ENCODE measurements at regions not wholly inside any gene's neighbourhood (a gene's known extent, or its start where the extent isn't known, plus 50 kb on each side); places are given as distances from the start of the nearest gene placed in this dataset.
"Not testable (repeated sequence)": the region's sequence is repeated elsewhere in the genome, so short reads cannot be mapped to it uniquely, and the experiment has no call there.

GRCh38 chr10:90193240-90193985 is 492.0 kb downstream of the KIF20B start:
- no peak for DNase-seq (ENCODE audit: low spot score)

GRCh38 chr10:90195288-90195840 is 494.0 kb downstream of the KIF20B start:
- DNase-seq (ENCODE audit: low spot score) = no peak

- no peak for DNase-seq (ENCODE audit: low spot score)
Observed at GRCh38 chr10:90197766-90198165, 496.4 kb downstream of the KIF20B start.

DNA sequence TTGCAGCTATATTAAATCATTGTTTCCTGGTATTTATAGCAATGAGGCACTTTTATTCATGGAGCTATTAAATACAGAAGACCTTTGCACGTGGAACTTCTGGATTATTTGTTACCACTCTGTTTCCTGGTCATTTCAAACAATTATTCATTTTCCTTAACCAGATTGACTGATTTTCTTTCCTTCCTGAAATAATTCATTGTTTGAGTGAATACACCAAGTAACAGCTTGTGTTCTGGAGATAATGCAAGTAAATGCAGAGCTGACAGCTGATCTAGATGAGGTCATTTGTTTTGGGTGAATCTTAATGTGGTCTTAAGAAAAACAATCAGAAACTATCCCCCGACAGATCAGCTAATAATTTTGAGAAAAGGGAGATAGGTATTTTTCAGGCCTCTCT is 497.7 kb downstream of the KIF20B start:
- DNase-seq (ENCODE audit: low spot score) = no peak

DNA sequence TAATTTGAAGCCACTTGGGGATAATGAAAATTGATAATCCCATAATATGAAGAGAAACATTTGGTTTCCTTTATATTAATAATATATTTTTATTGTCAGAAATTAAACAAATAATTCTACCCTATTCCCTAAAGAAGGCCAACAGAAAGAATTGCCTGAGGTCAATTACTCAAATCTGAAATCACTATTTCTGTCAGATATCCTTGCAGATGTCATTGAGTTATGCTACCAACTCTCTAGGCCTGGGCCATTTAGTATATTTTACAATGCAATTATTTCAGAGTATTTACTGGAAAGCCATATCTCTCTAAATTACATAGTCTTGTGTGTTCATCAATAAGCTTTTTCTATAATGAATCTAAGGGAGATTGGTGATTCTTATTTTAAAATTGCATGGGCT is 498.1 kb downstream of the KIF20B start:
- DNase-seq (ENCODE audit: low spot score) = no peak

DNA sequence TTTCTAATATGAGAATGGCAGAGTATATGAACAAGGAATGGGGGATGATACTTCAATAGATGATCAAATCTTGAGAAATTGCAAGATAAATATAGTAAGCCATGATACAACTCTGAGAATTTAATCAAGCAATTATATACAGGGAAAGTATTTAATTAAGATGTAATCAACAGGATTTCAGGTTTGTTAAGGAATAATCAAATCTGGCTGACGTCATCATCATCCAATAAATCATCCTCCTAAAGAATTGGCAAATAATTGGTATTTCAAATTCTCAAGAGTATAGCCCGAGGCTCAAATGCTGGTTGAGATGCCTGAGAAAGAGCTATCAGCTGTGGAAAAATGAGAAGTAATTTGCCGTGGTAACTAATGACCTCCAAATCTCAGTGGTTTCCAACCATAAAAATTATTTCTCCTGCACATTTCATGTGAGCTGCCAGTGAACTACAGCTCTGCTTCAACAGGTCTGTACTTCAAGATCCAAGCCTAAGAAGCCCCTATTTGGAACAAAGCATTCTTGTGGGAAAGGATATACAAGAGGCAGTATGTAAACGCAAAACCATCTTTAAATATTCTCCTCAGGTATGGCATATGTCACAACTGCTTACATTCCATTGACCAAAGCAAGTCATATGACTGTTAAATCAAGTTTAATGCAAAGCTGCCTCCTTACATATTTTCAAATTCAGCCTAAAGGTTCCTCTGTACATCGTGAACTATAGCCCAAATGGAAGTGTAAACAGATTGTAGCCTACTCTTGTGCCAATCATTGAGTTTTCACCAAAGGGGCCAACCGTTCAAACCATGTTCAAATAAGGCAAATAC is 503.0 kb downstream of the KIF20B start:
- no peak for DNase-seq (ENCODE audit: low spot score)

DNA sequence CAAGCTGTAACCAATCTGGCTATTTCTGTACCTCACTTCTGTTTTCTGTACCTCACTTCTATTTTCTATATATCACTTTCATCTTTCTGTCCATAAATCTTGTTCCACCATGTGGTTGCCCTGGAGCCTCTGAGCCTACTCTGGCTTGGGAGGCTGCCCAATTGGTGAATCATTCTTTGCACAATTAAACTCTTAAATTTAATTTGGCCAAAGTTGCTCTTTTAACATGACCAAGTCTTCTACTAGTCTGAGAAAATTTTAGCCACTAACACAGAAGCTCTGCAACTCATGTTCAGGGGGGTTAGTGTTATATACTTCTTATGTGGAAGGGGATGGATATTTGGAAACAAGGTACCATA is 503.5 kb downstream of the KIF20B start:
- DNase-seq (ENCODE audit: low spot score) = no peak

DNA sequence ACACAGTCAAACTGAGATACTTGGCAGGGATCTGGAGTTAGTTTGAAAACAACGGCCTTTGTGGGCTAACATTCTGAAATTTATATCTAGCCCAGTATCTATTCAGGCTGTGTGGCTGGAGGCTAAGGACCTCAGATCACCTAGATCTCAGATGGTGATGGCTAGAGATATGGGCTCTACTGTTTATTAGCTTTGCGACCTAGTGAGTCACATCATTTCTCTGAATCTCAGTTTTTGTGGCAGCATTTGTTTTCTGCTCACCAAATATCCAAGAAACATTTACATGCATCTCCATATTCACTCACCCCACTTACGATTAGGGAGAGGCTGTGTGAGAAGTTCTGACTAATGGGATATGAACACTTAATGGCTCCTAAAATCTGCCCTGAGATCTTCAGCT is 503.9 kb downstream of the KIF20B start:
- DNase-seq (ENCODE audit: low spot score) = no peak

DNA sequence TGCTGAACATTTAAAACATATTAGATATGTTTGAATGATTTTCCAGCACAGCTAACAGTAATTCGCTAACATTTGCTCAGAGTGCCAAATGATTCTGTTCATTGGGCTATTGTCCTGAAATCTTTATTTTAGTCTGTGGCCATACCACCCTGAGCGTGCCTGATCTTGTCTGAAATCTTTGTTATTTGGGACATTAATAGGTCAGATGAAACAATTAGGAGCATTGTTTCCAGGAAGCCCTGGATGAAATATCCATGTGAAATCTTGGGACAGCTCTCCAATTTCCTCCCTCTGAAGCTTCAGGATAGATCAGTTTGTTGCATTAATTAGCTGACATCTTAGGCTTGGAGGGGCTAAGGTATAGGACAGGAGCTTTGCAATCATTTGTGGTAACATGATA is 512.0 kb downstream of the KIF20B start:
- no peak for DNase-seq (ENCODE audit: low spot score)

DNA sequence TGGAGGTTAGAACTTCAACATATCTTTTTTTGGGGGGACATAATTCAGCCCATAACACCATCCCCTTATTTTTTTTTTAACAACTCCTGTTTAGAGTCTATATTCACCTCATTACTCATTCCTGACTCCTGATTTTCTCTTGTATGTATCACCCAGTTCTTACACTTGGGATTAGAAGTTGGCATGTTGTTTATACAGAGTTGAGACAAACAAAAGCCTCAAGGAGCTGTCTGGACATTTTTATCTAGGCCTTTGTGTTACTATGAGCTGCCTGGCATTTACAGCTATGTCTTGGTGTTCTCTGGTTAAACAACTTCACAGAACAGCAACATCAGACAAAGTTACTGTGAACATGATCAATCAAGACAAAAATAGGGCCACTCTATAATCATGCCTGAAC is 517.5 kb downstream of the KIF20B start:
- no peak for DNase-seq (ENCODE audit: low spot score)

- no peak for DNase-seq (ENCODE audit: low spot score)
Observed at GRCh38 chr10:90222372-90222771, 521.0 kb downstream of the KIF20B start.

- DNase-seq (ENCODE audit: low spot score) = no peak
Observed at GRCh38 chr10:90222939-90223338, 521.5 kb downstream of the KIF20B start.

GRCh38 chr10:90224791-90225566 is 523.6 kb downstream of the KIF20B start:
- DNase-seq (ENCODE audit: low spot score) = no peak

- no peak for DNase-seq (ENCODE audit: low spot score)
Observed at GRCh38 chr10:90226517-90226916, 525.1 kb downstream of the KIF20B start.

- DNase-seq (ENCODE audit: low spot score) = no peak
Observed at GRCh38 chr10:90227217-90227656, 525.8 kb downstream of the KIF20B start.

DNA sequence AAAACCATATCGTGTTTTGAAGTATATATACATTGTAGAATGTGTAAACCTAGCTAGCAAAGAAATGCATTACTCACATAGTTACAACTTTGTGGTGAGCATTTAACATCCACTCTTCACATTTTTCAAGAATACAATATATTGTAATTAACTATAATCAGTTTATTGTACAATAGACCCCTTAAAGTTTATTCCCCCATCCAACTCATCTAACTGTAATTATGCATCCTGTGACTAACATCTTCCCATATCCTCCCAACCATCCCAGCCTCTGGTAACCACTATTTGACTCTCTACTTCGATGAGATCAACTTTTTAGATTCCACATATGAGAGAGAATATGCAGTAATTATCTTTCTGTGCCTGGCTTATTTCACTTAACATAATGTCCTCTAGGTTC is 526.4 kb downstream of the KIF20B start:
- no peak for DNase-seq (ENCODE audit: low spot score)

DNA sequence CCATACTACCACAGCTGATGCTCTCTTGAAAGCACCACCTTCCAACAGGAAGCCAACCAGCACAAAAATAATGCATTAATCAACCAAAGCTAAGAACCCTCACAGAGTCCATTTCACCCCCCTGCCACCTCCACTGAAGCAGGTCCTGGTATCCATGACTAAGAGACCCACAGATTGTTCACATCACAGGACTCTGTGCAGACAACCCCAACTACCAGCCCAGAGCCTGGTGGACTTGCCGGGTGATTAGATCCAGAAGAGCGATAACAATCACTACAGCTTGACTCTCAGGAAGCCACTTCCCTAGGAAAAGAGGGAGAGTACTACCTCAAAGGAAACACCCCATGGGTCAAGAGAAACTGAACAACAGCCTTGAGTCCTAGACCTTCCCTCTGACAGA is 528.1 kb downstream of the KIF20B start:
- DNase-seq (ENCODE audit: low spot score) = no peak

- DNase-seq (ENCODE audit: low spot score) = not testable (repeated sequence)
Observed at GRCh38 chr10:90233805-90234204, 532.4 kb downstream of the KIF20B start.

DNA sequence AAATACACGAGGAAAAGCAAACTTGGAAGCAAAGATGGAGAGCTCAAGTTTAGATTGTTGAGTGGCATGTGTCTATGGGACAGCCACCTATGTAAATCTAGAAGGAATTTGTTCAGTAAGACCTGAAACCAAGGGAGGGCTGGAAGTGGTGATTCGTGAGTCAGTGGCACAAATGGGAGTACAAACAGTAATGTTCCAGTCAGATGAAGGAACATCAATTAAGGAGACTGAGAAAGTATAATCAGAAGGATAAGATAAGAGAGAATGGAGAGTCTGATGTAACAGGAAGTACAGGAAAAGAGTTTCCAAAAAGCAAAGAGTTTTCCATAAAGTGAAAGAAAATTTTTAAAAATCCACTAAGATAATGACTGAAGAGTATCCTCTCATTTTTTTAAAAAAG is 544.2 kb downstream of the KIF20B start:
- no peak for DNase-seq (ENCODE audit: low spot score)

DNA sequence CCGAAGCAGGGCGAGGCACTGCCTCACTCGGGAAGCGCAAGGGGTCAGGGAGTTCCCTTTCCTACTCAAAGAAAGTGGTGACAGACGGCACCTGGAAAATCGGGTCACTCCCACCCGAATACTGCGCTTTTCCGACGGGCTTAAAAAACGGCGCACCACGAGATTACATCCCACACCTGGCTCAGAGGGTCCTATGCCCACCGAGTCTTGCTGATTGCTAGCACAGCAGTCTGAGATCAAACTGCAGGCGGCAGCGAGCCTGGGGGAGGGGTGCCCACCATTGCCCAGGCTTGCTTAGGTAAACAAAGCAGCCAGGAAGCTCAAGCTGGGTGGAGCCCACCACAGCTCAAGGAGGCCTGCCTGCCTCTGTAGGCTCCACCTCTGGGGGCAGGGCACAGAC is 549.4 kb downstream of the KIF20B start:
- not testable (repeated sequence) for DNase-seq (ENCODE audit: low spot score)

DNA sequence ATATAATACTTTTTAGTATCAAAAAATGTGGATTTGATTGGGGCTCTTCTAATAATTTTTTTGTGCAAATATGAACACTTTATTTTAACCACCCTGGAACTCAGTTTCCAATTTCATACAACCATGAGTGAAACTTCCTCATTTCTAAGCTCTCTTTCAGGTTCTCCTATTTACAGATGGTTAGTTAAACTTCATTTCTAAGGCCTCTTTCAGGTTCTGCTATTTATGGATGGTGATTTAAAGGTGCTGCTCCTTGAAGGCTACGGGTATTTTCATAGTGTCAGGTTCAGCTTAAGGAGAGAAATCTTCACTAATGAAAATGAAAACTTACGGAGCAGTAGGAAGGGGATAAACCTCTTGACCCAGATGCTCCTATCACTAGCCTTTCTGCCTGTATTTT is 568.3 kb downstream of the KIF20B start:
- no peak for DNase-seq (ENCODE audit: low spot score)

DNA sequence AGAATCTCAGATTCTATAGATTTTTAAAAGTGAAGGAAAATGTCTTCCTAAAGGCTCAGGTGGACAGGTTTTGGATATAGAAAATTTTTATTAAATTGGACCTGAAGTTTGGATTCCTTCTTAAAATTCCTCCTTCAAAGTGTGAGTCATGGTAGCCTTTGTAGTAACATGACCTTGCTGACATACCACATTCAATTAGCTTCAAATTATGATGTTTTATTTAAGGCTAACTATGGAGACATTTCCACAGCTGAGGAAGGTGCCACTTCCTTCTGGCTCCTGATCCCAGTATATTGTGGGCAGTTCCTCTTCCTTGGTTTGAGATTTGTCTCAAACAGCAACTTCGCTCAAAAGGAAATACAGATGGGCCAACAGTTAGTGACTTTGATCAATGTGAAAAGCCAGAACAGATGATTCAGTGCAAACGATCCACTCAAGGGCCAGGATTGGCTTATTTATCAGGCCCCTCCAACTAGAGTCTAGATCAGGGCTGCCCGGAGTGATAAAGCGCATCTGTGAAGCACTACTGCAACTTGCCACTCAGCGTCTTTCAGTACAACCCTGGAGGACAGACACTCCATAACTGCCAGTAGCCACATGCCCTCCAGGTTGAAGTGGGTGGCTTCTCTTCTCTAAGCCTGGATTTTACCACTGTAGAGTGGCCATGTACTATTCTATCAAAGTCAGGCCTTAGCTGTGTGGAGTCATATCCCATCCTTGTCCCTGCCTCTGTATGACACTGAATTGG is 573.5 kb downstream of the KIF20B start:
- DNase-seq (ENCODE audit: low spot score) = no peak

Data from GM03348 (cell line).